Peyer's patch (tissue), 4 donors: ENCODE measurements at regions not wholly inside any gene's neighbourhood (a gene's known extent, or its start where the extent isn't known, plus 50 kb on each side); places are given as distances from the start of the nearest gene placed in this dataset.

Experiments used
- DNase-seq, 3 donors: peaks; one replicate each; pipeline ENCODE4 v3.0.0-alpha.2; 2017 to 2019
- H3K27ac ChIP-seq, 4 donors: fragments of 200-600 bp; sonication (generic); one replicate each; pipeline ENCODE4 v1.5.1; 2016 to 2019
- H3K27me3 ChIP-seq, 2 donors: fragments of 200-600 bp; sonication (generic); one replicate each; pipeline ENCODE4 v1.5.1; 2019
- H3K36me3 ChIP-seq, 3 donors: fragments of 200-600 bp; sonication (generic); one replicate each; pipeline ENCODE4 v1.5.1; 2016 to 2019
- H3K4me1 ChIP-seq, 4 donors: fragments of 200-600 bp; sonication (generic); one replicate each; pipeline ENCODE4 v1.5.1; 2016 to 2019
- H3K4me3 ChIP-seq, 4 donors: fragments of 200-600 bp; sonication (generic); 1 replicate in 3 of 4; 2 replicates in 1 of 4; pipeline ENCODE4 v1.5.1; 2016 to 2019; ENCODE audit warnings: mild to moderate bottlenecking in 1 of 4
- H3K9me3 ChIP-seq, 4 donors: fragments of 200-600 bp; sonication (generic); one replicate each; pipeline ENCODE4 v1.5.1; 2016 to 2019; ENCODE audit warnings: mild to moderate bottlenecking in 1 of 4
- CTCF ChIP-seq, 6 experiments: fragments of 450-650 bp in 4 of 6; fragments of 200-600 bp in 2 of 6; sonication (generic) in 1 of 6; IDR thresholded peaks; one replicate each; pipeline ENCODE4 v1.5.1; 2017 to 2019; ENCODE audit warnings: antibody characterized with exemption in 6 of 6, mild to moderate bottlenecking in 3 of 6, moderate library complexity in 1 of 6
- POLR2A ChIP-seq, 2 donors: fragments of 450-650 bp; IDR thresholded peaks; one replicate each; pipeline ENCODE4 v1.5.1; 2017; ENCODE audit warnings: antibody characterized with exemption in 2 of 2, mild to moderate bottlenecking in 2 of 2, moderate library complexity in 2 of 2

- Histone ChIP-seq H3K9me3 (no peaks in the 10 kb centered on the region), H3K4me3 (no peak overlapping the region), H3K27me3 (no peaks in the 10 kb centered on the region), H3K36me3 (no peaks in the 10 kb centered on the region), H3K4me1 (no peaks in the 10 kb centered on the region), H3K27ac (no peak overlapping the region)
- peak; percentile 62 to 85 (median 72) for DNase-seq
- TF ChIP-seq POLR2A (IDR thresholded peaks at IDR 0.05) = no peak
- peak; percentile 56 to 83 (median 62) for TF ChIP-seq CTCF (IDR thresholded peaks at IDR 0.05)
Measured at GRCh38 chr2:165015052-165015642, 59.8 kb upstream of the SLC38A11 start.

- no peaks in the 10 kb centered on the region for H3K36me3 ChIP-seq
- no peak overlapping the region for H3K4me3 ChIP-seq
- DNase-seq = no peak
- H3K27ac ChIP-seq = no peak overlapping the region
- TF ChIP-seq CTCF (IDR thresholded peaks at IDR 0.05) (no peak), POLR2A (IDR thresholded peaks at IDR 0.05) (no peak)
- H3K4me1 ChIP-seq = no peaks in the 10 kb centered on the region
- no peaks in the 10 kb centered on the region for H3K9me3 ChIP-seq
- H3K27me3 ChIP-seq = no peaks in the 10 kb centered on the region
Measured at GRCh38 chr2:165013944-165014619, 58.8 kb upstream of the SLC38A11 start.

- DNase-seq = no peak
Measured at GRCh38 chr2:165011199-165011598, 55.9 kb upstream of the SLC38A11 start.

GRCh38 chr2:165010556-165010955 is 55.2 kb upstream of the SLC38A11 start:
- TF ChIP-seq CTCF (IDR thresholded peaks at IDR 0.05) = no peak
- no peak for TF ChIP-seq POLR2A (IDR thresholded peaks at IDR 0.05)
- H3K9me3 ChIP-seq = no peaks in the 10 kb centered on the region
- DNase-seq = no peak

More at GRCh38 chr2:165011199-165011598, 55.9 kb upstream of the SLC38A11 start:
- no peaks in the 10 kb centered on the region for H3K4me1 ChIP-seq
- H3K27ac ChIP-seq = no peak overlapping the region
- H3K27me3 ChIP-seq = no peaks in the 10 kb centered on the region
- no peaks in the 10 kb centered on the region for H3K9me3 ChIP-seq
- H3K36me3 ChIP-seq = no peaks in the 10 kb centered on the region
- no peak overlapping the region for H3K4me3 ChIP-seq
- TF ChIP-seq POLR2A (IDR thresholded peaks at IDR 0.05) = no peak
- TF ChIP-seq CTCF (IDR thresholded peaks at IDR 0.05) = no peak

GRCh38 chr2:165009466-165009865 is 54.1 kb upstream of the SLC38A11 start:
- H3K4me3 ChIP-seq = no peak overlapping the region
- TF ChIP-seq POLR2A (IDR thresholded peaks at IDR 0.05) = no peak
- TF ChIP-seq CTCF (IDR thresholded peaks at IDR 0.05) = no peak
- H3K27ac ChIP-seq = no peak overlapping the region
- H3K27me3 ChIP-seq = no peaks in the 10 kb centered on the region
- H3K9me3 ChIP-seq = no peaks in the 10 kb centered on the region
- no peak for DNase-seq
- no peaks in the 10 kb centered on the region for H3K4me1 ChIP-seq
- H3K36me3 ChIP-seq = no peaks in the 10 kb centered on the region

More at GRCh38 chr2:165010556-165010955, 55.2 kb upstream of the SLC38A11 start:
- Histone ChIP-seq H3K36me3 (no peaks in the 10 kb centered on the region), H3K27ac (no peak overlapping the region), H3K27me3 (no peaks in the 10 kb centered on the region), H3K4me3 (no peak overlapping the region), H3K4me1 (no peaks in the 10 kb centered on the region)
